ENCODE measurements at regions not wholly inside any gene's neighbourhood (a gene's known extent, or its start where the extent isn't known, plus 50 kb on each side); places are given as distances from the start of the nearest gene placed in this dataset.

DNA sequence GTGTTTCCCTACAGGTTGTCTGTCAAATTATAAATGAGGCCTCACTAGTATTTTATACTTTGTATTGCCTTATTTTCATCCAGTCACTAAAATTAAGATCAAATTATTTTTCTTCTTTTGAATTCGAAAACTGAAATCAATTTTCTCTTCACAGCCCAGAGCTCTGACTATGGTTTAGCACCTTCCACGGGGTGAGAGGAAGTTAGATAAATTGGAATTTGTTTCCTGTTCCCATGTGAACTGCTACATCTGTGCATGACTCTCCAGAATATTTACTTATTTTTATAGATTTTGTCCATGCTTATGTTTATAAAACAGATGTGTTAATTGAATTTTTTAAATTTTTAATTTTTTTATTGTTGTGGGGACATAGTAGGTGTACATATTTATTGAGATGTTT lies 656.5 kb downstream of the IRS1 start:
- Mint-ChIP-seq H3K9me3 (peaks cover 4% of the 10 kb centered on the region), H3K27ac (ENCODE audit: unreplicated experiment) (no peak overlapping the region), H3K4me1 (peaks cover 5% of the 10 kb centered on the region), H3K36me3 (ENCODE audit: low read depth) (no peaks in the 10 kb centered on the region), H3K4me3 (no peak overlapping the region), H3K27me3 (ENCODE audit: low read depth) (no peaks in the 10 kb centered on the region)
- no peak for DNase-seq (ENCODE audit: low read depth, low spot score)
- TF ChIP-seq, protein P1, sequence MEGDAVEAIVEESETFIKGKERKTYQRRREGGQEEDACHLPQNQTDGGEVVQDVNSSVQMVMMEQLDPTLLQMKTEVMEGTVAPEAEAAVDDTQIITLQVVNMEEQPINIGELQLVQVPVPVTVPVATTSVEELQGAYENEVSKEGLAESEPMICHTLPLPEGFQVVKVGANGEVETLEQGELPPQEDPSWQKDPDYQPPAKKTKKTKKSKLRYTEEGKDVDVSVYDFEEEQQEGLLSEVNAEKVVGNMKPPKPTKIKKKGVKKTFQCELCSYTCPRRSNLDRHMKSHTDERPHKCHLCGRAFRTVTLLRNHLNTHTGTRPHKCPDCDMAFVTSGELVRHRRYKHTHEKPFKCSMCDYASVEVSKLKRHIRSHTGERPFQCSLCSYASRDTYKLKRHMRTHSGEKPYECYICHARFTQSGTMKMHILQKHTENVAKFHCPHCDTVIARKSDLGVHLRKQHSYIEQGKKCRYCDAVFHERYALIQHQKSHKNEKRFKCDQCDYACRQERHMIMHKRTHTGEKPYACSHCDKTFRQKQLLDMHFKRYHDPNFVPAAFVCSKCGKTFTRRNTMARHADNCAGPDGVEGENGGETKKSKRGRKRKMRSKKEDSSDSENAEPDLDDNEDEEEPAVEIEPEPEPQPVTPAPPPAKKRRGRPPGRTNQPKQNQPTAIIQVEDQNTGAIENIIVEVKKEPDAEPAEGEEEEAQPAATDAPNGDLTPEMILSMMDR (conservative IDR thresholded peaks at IDR 0.05), result no peak

DNA sequence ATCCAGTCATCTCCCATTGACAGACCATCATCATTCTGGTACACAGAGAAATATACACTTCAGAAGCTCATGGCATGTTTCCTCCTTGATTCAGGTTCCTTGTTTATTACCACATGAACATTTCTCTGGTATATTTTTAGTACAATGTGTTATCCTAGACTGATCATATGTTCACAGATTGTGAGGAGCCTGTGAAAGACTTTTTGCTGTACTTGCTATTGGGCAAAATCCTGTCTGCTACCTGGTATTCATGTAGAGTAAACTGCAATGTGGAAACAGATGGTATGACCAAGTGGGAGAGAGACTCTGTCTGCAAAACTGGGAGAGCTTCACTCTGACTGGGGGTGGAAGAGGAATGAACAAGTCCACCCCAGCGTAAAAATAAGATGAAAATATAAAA lies 657.2 kb downstream of the IRS1 start:
- peaks cover 2% of the 10 kb centered on the region for H3K9me3 Mint-ChIP-seq
- H3K4me3 Mint-ChIP-seq, result no peak overlapping the region
- TF ChIP-seq, protein P1 (conservative IDR thresholded peaks at IDR 0.05), result no peak
- H3K27me3 Mint-ChIP-seq (ENCODE audit: low read depth), result no peaks in the 10 kb centered on the region
- H3K36me3 Mint-ChIP-seq (ENCODE audit: low read depth), result no peaks in the 10 kb centered on the region
- DNase-seq (ENCODE audit: low read depth, low spot score), result no peak
- H3K4me1 Mint-ChIP-seq, result peaks cover 5% of the 10 kb centered on the region
- no peak overlapping the region for H3K27ac Mint-ChIP-seq (ENCODE audit: unreplicated experiment)

DNA sequence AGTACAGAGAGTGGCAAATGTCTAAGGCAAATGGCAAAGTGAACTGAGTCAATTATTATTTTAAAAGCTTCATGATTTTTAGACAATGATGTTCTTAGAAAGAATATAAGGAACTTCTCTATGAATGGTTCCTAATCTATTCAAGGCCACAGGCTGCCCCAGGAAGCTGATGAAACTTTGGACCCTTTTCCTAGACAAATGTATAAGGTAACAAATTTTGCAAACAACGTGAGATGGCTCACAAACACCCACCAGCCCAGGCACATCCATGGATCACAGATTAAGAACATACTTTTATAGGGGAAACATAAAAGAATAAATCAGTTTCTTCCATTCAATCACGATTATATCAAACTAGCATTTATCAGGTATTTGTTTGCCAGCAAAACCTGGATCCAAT lies 659.0 kb downstream of the IRS1 start:
- peaks cover 4% of the 10 kb centered on the region for H3K27me3 Mint-ChIP-seq (ENCODE audit: low read depth)
- H3K36me3 Mint-ChIP-seq (ENCODE audit: low read depth), result no peaks in the 10 kb centered on the region
- DNase-seq (ENCODE audit: low read depth, low spot score), result no peak
- H3K27ac Mint-ChIP-seq (ENCODE audit: unreplicated experiment), result no peak overlapping the region
- peaks cover 8% of the 10 kb centered on the region for H3K4me1 Mint-ChIP-seq
- no peak overlapping the region for H3K4me3 Mint-ChIP-seq
- H3K9me3 Mint-ChIP-seq, result no peaks in the 10 kb centered on the region
- TF ChIP-seq, protein P1 (conservative IDR thresholded peaks at IDR 0.05), result no peak

DNA sequence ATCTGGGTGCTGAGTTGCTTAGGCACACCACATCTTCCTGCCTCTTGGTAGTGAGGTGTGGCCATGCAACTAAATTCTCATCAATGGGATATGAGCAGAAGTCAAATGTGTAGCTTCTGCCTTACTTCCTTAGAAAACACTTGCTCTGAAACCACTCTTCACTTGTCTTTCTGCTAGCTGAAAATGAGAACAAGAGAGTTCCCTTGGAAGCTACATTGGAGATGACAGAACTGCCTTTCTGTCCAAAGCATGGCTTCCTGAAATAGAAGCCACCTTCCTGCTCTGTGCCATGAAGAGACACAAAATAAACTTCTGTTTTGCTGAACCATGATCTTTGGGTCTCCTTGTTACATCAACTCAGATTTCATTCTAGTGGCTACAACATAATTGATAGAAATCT lies 659.9 kb downstream of the IRS1 start:
- H3K36me3 Mint-ChIP-seq (ENCODE audit: low read depth), result no peaks in the 10 kb centered on the region
- H3K9me3 Mint-ChIP-seq, result no peaks in the 10 kb centered on the region
- peaks cover 9% of the 10 kb centered on the region for H3K27me3 Mint-ChIP-seq (ENCODE audit: low read depth)
- H3K4me1 Mint-ChIP-seq, result peaks cover 12% of the 10 kb centered on the region
- no peak overlapping the region for H3K27ac Mint-ChIP-seq (ENCODE audit: unreplicated experiment)
- no peak for DNase-seq (ENCODE audit: low read depth, low spot score)
- H3K4me3 Mint-ChIP-seq, result no peak overlapping the region
- TF ChIP-seq, protein P1 (conservative IDR thresholded peaks at IDR 0.05), result no peak

DNA sequence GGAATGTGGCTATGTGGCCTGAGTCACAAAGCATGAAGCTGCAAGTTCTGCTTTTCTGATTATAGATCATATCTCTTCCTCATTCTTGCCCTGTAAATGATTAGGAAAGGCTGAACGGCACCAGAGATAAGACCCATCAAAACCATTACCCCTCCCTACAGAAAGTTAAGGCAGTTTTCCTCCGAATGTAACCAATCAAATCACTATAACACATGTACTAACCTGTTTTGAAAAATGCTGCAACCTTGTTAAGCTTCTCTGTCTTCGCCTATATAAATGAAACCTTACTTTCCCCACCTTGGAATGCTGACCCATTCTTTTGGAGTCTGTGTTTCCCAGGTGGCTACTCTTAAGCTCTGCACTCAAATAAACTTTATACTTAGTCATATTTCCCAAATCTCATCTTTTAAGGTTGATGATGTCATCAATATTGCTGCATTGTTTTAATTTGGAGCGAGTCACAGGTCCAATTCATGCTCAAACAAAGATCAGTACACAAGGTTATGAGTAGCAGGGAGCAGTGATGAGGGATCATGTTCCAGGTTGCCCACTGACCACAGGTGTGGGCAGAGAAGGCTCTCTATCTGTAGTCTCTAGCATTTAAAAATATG lies 662.3 kb downstream of the IRS1 start:
- Mint-ChIP-seq H3K9me3 (no peaks in the 10 kb centered on the region), H3K27ac (ENCODE audit: unreplicated experiment) (no peak overlapping the region), H3K27me3 (ENCODE audit: low read depth) (peaks cover 19% of the 10 kb centered on the region), H3K4me1 (peaks cover 19% of the 10 kb centered on the region), H3K4me3 (no peak overlapping the region), H3K36me3 (ENCODE audit: low read depth) (no peaks in the 10 kb centered on the region)
- no peak for DNase-seq (ENCODE audit: low read depth, low spot score)
- TF ChIP-seq, protein P1 (conservative IDR thresholded peaks at IDR 0.05), result no peak
